HG02885 (cell line): ENCODE measurements at regions not wholly inside any gene's neighbourhood (a gene's known extent, or its start where the extent isn't known, plus 50 kb on each side); places are given as distances from the start of the nearest gene placed in this dataset.
"Not testable (repeated sequence)": the region's sequence is repeated elsewhere in the genome, so short reads cannot be mapped to it uniquely, and the experiment has no call there.

ENCODE experiments used
- ATAC-seq: cut with Tn5 transposase; IDR thresholded peaks from one replicate; pipeline ENCODE4 v1.9.1; 2021; ENCODE audit warnings: mild to moderate bottlenecking; ENCODE audit not compliant: unreplicated experiment, poor library complexity

- ATAC-seq: not testable (repeated sequence)
These were observed 2695.2 kb upstream of the TPTE start for GRCh38 chr21:7826174-7826573.

GRCh38 chr21:7828260-7828659 is 2693.1 kb upstream of the TPTE start:
- ATAC-seq: not testable (repeated sequence)

GRCh38 chr21:7829411-7829810 is 2692.0 kb upstream of the TPTE start:
- ATAC-seq: not testable (repeated sequence)

- ATAC-seq: not testable (repeated sequence)
These were observed 2684.1 kb upstream of the TPTE start for GRCh38 chr21:7837315-7837714.

- ATAC-seq: not testable (repeated sequence)
These were observed 2668.0 kb upstream of the TPTE start for GRCh38 chr21:7853426-7853825.

- ATAC-seq: not testable (repeated sequence)
These were observed 2667.5 kb upstream of the TPTE start for GRCh38 chr21:7853836-7854235.
